Uterus (tissue), 2 donors: ENCODE measurements at regions not wholly inside any gene's neighbourhood (a gene's known extent, or its start where the extent isn't known, plus 50 kb on each side); places are given as distances from the start of the nearest gene placed in this dataset.

Experiments used
- CTCF ChIP-seq, 4 experiments: fragments of 200-600 bp in 2 of 4; fragments of 450-650 bp in 2 of 4; sonication (generic) in 2 of 4; IDR thresholded peaks; one replicate each; pipeline ENCODE4 v1.5.1; 2016 to 2019; ENCODE audit warnings: antibody characterized with exemption in 4 of 4, mild to moderate bottlenecking in 2 of 4, moderate library complexity in 1 of 4
- POLR2A ChIP-seq, 2 donors: fragments of 450-650 bp; IDR thresholded peaks; one replicate each; pipeline ENCODE4 v1.6.1; 2016; ENCODE audit warnings: antibody characterized with exemption in 2 of 2, mild to moderate bottlenecking in 1 of 2, moderate library complexity in 1 of 2

GRCh38 chr18:75607701-75608100 lies 180.2 kb upstream of the SMIM21 start:
- TF ChIP-seq CTCF (IDR thresholded peaks at IDR 0.05) (no peak), POLR2A (IDR thresholded peaks at IDR 0.05) (no peak)
